Coronary artery (tissue), 2 donors: ENCODE measurements at regions not wholly inside any gene's neighbourhood (a gene's known extent, or its start where the extent isn't known, plus 50 kb on each side); places are given as distances from the start of the nearest gene placed in this dataset.

Source experiments
- DNase-seq: peaks from one replicate; pipeline ENCODE4 v3.0.0-alpha.2; 2017; ENCODE audit warnings: low spot score
- H3K27ac ChIP-seq, 2 donors: fragments of 200-600 bp; sonication (generic); one replicate each; pipeline ENCODE4 v1.5.1; 2016 to 2019
- H3K4me3 ChIP-seq: fragments of 200-600 bp; sonication (generic); 2 replicates; pipeline ENCODE4 v1.5.1; 2016; ENCODE audit warnings: mild to moderate bottlenecking, moderate library complexity
- CTCF ChIP-seq: fragments of 200-600 bp; sonication (generic); IDR thresholded peaks from one replicate; pipeline ENCODE4 v1.5.1; 2019; ENCODE audit warnings: antibody characterized with exemption

- DNase-seq = no peak
- Histone ChIP-seq H3K27ac (no peak overlapping the region), H3K4me3 (no peak overlapping the region)
- TF ChIP-seq CTCF = no peak
Observed at GRCh38 chr2:797993-798392, 120.8 kb upstream of the TMEM18 start.

- Histone ChIP-seq H3K4me3 (no peak overlapping the region), H3K27ac (no peak overlapping the region)
- no peak for TF ChIP-seq CTCF
- no peak for DNase-seq
Observed at GRCh38 chr2:797556-797955, 120.3 kb upstream of the TMEM18 start.

DNA sequence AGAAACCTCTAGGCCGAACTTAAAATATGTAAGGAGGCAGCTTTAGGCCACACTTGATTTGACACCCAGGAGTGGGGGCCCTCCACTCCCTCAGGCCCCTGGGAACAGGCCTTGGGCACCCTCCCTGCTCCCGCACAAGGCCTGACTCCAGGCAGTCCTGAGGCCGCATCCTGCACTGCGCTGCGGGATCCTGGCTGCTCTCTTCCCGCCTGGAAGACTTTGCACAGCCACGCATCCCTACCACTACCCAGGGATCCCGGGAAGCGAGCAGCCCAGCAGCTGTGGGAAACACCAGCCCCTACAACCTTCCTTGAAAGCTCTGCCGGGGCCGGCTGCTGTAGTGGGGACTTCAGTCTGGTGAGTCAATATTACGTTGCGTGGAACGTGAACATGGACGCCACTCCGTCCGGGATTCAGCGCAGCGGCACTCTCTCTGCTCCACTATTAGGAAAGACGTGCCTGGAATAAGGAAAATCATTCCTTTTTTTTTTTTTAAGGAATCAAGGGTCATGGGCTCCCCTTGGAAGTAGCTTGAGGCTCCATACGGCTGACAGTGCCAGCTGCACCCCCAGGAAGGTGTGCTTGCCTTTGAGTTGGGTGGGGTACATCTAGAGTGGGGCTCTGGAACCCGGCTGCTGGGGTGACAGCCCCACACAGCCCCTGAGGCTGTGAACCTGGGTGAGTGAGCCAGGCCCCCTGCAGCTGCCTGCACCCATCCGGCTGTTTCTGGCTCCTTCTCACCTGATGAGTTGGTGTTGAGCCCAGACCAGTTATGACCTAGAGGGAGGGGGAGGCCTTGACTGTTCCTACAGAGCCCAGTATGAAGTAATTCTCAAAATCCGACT lies 119.2 kb upstream of the TMEM18 start:
- no peak overlapping the region for H3K4me3 ChIP-seq

GRCh38 chr2:795531-796041 lies 118.4 kb upstream of the TMEM18 start:
- Histone ChIP-seq H3K4me3 (no peak overlapping the region), H3K27ac (no peak overlapping the region)
- no peak for DNase-seq
- no peak for TF ChIP-seq CTCF

More for the DNA sequence above, 119.2 kb upstream of the TMEM18 start:
- no peak overlapping the region for H3K27ac ChIP-seq
- no peak for DNase-seq
- no peak for TF ChIP-seq CTCF

- no peak for TF ChIP-seq CTCF
- no peak overlapping the region for H3K27ac ChIP-seq
- no peak for DNase-seq
- no peak overlapping the region for H3K4me3 ChIP-seq
Observed at GRCh38 chr2:794554-795241, 117.5 kb upstream of the TMEM18 start.

DNA sequence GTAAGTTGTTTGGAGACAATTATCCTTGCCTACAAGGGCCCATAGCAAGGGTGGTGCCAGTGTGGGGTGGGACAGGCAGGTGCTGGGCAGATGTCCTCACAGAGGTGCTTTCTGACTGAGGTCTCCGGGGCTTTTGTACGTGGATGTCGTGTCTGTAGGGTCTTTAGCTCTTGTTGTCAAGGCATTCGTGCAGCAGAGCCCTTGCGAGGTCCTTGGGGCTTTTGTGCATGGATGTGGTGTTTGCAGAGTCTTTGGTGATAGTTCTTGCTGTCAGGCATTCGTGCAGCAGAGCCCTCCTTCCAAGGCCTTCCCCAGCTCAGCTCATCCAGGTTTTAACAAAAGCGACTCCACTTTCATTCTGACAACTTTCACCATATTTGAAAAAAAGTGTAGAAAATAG lies 116.0 kb upstream of the TMEM18 start:
- TF ChIP-seq CTCF = no peak
- Histone ChIP-seq H3K4me3 (no peak overlapping the region), H3K27ac (no peak overlapping the region)
- DNase-seq = no peak
